Naive thymus-derived CD4-positive, alpha-beta T cell (primary cell): ENCODE measurements at regions not wholly inside any gene's neighbourhood (a gene's known extent, or its start where the extent isn't known, plus 50 kb on each side); places are given as distances from the start of the nearest gene placed in this dataset.
"Not testable (repeated sequence)": the region's sequence is repeated elsewhere in the genome, so short reads cannot be mapped to it uniquely, and the experiment has no call there.

Experiments
- ATAC-seq: fragments of 150-1000 bp; cut with Tn5 transposase; 2 replicates; pipeline ENCODE4 v1.10.0; 2021; ENCODE audit warnings: mild to moderate bottlenecking, moderate library complexity
- CTCF ChIA-PET: fragments of 350-600 bp; sonication (Branson Sonifier 250); formaldehyde crosslinking; loops from one replicate; lab custom pipeline; 2021; ENCODE audit warnings: antibody characterized with exemption; lab: Charles Lee
- POLR2A ChIA-PET: fragments of 350-600 bp; sonication (Branson Sonifier 250); formaldehyde crosslinking; loops from one replicate; lab custom pipeline; 2021; ENCODE audit warnings: antibody characterized with exemption, inconsistent platforms; lab: Charles Lee
- DNase-seq, 9 donors: peaks; one replicate each; pipeline versions ENCODE4 v3.0.0 to v3.0.0-alpha.2; 2020 to 2022; ENCODE audit warnings: mixed read lengths in 1 of 9
- H3K27ac ChIP-seq: one replicate; pipeline ENCODE4 v1.7.0; 2013; ENCODE audit warnings: mild to moderate bottlenecking, low read depth, low read length, moderate library complexity
- H3K27me3 ChIP-seq, 2 donors: one replicate each; pipeline ENCODE4 v1.7.0; 2013; ENCODE audit warnings: low read length in 2 of 2, mild to moderate bottlenecking in 2 of 2, moderate library complexity in 2 of 2; ENCODE audit not compliant: control insufficient read depth in 2 of 2, insufficient read depth in 2 of 2
- H3K36me3 ChIP-seq, 3 experiments: 1 replicate in 2 of 3; 2 replicates in 1 of 3; pipeline ENCODE4 v1.7.0; 2013; ENCODE audit warnings: low read length in 3 of 3, mild to moderate bottlenecking in 3 of 3, moderate library complexity in 1 of 3; ENCODE audit not compliant: insufficient read depth in 3 of 3, control insufficient read depth in 2 of 3
- H3K4me1 ChIP-seq, 2 donors: one replicate each; pipeline ENCODE4 v1.7.0; 2013; ENCODE audit warnings: low read length in 2 of 2, mild to moderate bottlenecking in 2 of 2, moderate library complexity in 1 of 2; ENCODE audit not compliant: control insufficient read depth in 2 of 2, insufficient read depth in 2 of 2
- H3K4me3 ChIP-seq: 2 replicates; pipeline ENCODE4 v1.7.0; 2013; ENCODE audit warnings: mild to moderate bottlenecking, low read length
- H3K9me3 ChIP-seq, 3 experiments: 1 replicate in 2 of 3; 2 replicates in 1 of 3; pipeline ENCODE4 v1.7.0; 2013; ENCODE audit warnings: low read length in 3 of 3; ENCODE audit not compliant: control insufficient read depth in 2 of 3
- H3K27ac Mint-ChIP-seq, 9 donors: one replicate each; pipeline ENCODE4 v1.8.0; 2020 to 2022; ENCODE audit warnings: mixed read lengths in 9 of 9, mild to moderate bottlenecking in 8 of 9, moderate library complexity in 5 of 9, inconsistent platforms in 2 of 9
- H3K27me3 Mint-ChIP-seq, 5 donors: one replicate each; pipeline ENCODE4 v1.8.0; 2021 to 2022; ENCODE audit warnings: mixed read lengths in 5 of 5, mild to moderate bottlenecking in 1 of 5
- H3K36me3 Mint-ChIP-seq, 5 donors: one replicate each; pipeline ENCODE4 v1.8.0; 2020 to 2022; ENCODE audit warnings: mixed read lengths in 5 of 5, mild to moderate bottlenecking in 3 of 5, inconsistent platforms in 1 of 5
- H3K4me1 Mint-ChIP-seq, 7 donors: one replicate each; pipeline ENCODE4 v1.8.0; 2020 to 2022; ENCODE audit warnings: mixed read lengths in 7 of 7, mild to moderate bottlenecking in 3 of 7, inconsistent platforms in 1 of 7
- H3K4me3 Mint-ChIP-seq, 10 donors: one replicate each; pipeline ENCODE4 v1.8.0; 2020 to 2022; ENCODE audit warnings: mild to moderate bottlenecking in 10 of 10, mixed read lengths in 10 of 10, moderate library complexity in 6 of 10, inconsistent platforms in 2 of 10
- H3K9me3 Mint-ChIP-seq, 11 donors: one replicate each; pipeline ENCODE4 v1.8.0; 2020 to 2022; ENCODE audit warnings: mixed read lengths in 11 of 11, mild to moderate bottlenecking in 4 of 11, inconsistent platforms in 1 of 11, moderate library complexity in 1 of 11
- intact Hi-C, 2 donors: fragments of 100-400 bp; cut with micrococcal nuclease; formaldehyde crosslinking; loops; one replicate each; pipeline ENCODE4 v1.15.1; 2023

DNA sequence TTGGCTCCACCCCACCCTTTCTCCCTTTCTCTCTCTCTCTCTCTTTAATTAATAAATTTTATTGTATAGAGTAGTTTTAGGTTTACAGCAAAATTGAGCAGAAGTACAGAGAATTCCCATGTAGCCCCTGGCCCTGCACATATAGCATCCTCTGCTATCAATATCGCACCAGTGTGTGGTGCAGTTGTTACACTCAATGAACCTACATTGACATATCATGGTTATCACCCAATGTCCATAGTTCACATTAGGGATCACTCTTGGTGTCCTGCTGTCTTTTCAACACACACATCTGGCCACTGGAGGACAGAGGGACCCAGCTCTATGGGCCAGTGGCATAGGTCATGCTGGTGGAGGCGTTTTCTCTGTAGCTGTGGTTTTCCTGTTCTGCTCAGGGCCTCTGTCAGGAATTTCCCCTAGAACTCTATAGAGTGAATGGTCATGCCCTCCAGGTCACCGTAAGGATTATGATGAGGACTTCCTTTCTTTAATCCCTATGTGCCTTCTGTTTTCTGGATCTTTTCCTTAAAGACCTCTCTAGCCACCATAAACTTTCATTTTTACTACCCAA is 98.2 kb upstream of the NAV2 start:
- CTCF ChIA-PET, result no interaction called here
- no peak overlapping the region for H3K27ac Mint-ChIP-seq
- H3K27me3 Mint-ChIP-seq, result peaks cover 0 to 21% (median 6%) of the 10 kb centered on the region in 5 donors
- H3K4me1 Mint-ChIP-seq, result peaks cover 0 to 4% (median 0%) of the 10 kb centered on the region in 7 donors
- H3K36me3 Mint-ChIP-seq, result peaks cover 0 to 4% (median 0%) of the 10 kb centered on the region in 5 donors
- H3K9me3 Mint-ChIP-seq, result peaks cover 5 to 35% (median 14%) of the 10 kb centered on the region in 11 donors
- ATAC-seq (no peak), DNase-seq (no peak)
- Histone ChIP-seq H3K9me3 (peaks cover 0 to 5% (median 0%) of the 10 kb centered on the region in 3 experiments), H3K27me3 (no peaks in the 10 kb centered on the region), H3K4me1 (no peaks in the 10 kb centered on the region), H3K4me3 (no peak overlapping the region), H3K27ac (no peak overlapping the region), H3K36me3 (no peaks in the 10 kb centered on the region)
- intact Hi-C loops, result no loop called here
- POLR2A ChIA-PET, result no interaction called here
- no peak overlapping the region for H3K4me3 Mint-ChIP-seq

DNA sequence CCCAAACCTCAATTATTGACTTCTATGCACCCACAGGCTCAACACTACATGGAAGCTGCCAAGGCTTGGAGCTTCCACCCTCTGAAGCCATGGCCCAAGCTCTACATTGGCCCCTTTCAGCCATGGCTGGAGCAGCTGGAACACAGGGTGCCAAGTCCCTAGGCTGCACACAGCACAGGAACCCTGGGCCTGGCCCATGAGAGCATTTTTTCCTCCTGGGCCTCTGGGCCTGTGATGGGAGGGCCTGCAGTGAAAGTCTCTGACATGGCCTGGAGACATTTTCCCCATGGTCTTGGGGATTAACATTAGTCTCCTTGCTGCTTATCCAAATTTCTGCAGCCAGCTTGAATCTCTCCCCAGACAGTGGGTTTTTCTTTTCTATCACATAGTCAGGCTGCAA is 100.6 kb upstream of the NAV2 start:
- H3K27me3 ChIP-seq, POLR2A ChIA-PET, H3K27ac ChIP-seq, H3K9me3 ChIP-seq, ATAC-seq, H3K4me3 Mint-ChIP-seq, DNase-seq, H3K4me3 ChIP-seq, CTCF ChIA-PET, H3K4me1 Mint-ChIP-seq, intact Hi-C loops, H3K27ac Mint-ChIP-seq, H3K36me3 Mint-ChIP-seq, H3K36me3 ChIP-seq, H3K4me1 ChIP-seq: not testable (repeated sequence)
- Mint-ChIP-seq H3K27me3 (peaks cover 0 to 26% (median 11%) of the 10 kb centered on the region in 5 donors), H3K9me3 (peaks cover 5 to 31% (median 10%) of the 10 kb centered on the region in 11 donors)

DNA sequence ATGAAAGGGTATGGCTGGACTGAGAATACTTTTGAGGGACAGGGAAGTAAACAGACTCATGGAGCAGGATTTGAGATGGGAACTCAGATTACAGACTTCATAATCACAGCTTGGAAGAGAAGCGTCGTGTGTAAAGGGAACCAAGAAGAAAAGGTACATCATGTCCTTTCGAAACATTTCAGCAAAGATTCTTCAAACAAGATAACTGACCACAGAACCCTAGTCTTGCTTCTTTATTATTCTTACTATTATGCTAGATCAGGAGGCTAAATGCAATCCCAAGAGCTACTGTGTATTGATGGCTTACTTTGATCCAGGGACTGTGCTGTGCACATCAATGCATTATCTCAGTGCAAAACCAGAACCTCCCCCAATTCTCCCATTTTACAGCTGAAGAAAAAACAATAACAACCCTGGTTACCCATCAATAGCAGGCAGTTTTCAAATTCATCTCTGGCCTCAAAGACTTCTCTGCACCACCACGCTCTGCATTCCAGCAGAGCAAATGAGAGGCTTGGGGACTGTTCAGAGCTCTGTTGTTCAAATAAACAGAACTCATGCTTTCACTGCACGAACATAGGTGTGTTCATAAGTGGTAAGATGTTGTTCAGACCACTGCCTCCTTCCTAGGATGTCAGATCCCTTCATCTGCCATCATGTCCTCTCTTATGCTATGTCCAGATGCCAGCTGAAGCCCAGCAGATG is 104.8 kb upstream of the NAV2 start:
- Histone ChIP-seq H3K36me3 (no peaks in the 10 kb centered on the region), H3K4me3 (no peak overlapping the region), H3K27ac (no peak overlapping the region), H3K9me3 (peaks cover 0 to 10% (median 0%) of the 10 kb centered on the region in 3 experiments), H3K4me1 (no peaks in the 10 kb centered on the region), H3K27me3 (no peaks in the 10 kb centered on the region)
- no peak for ATAC-seq
- Mint-ChIP-seq H3K4me3 (no peak overlapping the region), H3K36me3 (peaks cover 0 to 12% (median 0%) of the 10 kb centered on the region in 5 donors), H3K27ac (no peak overlapping the region), H3K4me1 (peaks cover 0 to 6% (median 0%) of the 10 kb centered on the region in 7 donors), H3K9me3 (peaks cover 5 to 33% (median 16%) of the 10 kb centered on the region in 11 donors), H3K27me3 (peaks cover 0 to 35% (median 28%) of the 10 kb centered on the region in 5 donors)
- intact Hi-C loops, result no loop called here
- DNase-seq, result no peak
- POLR2A ChIA-PET, result interaction anchor here (1.1 kb wide), 1 partner anchor 11 kb away, joined by 3 read pairs; no protein-coding TSS in a partner anchor
- CTCF ChIA-PET, result no interaction called here

DNA sequence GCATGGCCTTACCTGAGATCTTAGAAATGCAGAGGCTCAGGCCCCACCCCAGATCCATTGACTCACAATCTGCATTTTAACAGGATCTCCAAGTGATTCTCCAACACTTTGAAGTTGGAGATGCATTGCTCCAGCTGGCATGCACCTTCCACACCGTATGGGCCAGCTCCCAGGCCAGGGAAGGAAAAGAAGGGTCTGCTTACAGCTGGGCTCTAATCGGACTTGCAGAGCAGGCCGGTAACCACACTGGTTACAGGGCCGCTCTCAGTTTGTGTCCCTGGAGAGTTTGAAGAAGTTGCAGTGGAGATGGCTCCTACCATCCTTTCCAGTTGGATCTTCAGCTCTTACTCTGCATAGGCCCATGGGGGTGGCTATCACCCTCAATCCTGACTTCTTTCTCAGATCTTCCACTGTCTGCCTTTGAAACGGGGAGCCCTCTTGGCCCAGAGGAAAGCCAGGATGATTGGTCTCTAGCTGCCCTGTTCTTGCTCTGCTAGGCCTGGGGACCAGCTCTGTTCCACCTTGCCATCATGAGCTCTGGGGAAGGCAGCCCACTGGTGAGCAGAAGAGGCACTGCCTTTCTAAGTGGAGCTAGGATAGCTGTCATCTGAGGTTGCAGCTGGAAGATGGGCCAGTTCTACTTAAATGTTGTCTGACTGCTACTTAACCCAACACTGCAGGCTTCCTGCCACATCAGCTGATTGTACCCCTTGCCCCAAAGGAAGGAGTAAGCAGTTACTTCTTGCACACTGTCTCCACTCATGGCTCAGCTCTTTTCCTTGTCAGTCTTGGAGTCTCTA is 105.6 kb upstream of the NAV2 start:
- H3K9me3 Mint-ChIP-seq, result peaks cover 2 to 27% (median 12%) of the 10 kb centered on the region in 11 donors
- POLR2A ChIA-PET, result no interaction called here
- DNase-seq (no peak), ATAC-seq (no peak)
- peaks cover 0 to 9% (median 0%) of the 10 kb centered on the region in 3 experiments for H3K9me3 ChIP-seq
- no peaks in the 10 kb centered on the region for H3K36me3 ChIP-seq
- H3K27ac ChIP-seq, result no peak overlapping the region
- intact Hi-C loops, result no loop called here
- H3K4me1 Mint-ChIP-seq, result peaks cover 0 to 6% (median 0%) of the 10 kb centered on the region in 7 donors
- CTCF ChIA-PET, result no interaction called here
- H3K4me1 ChIP-seq, result no peaks in the 10 kb centered on the region
- H3K27me3 Mint-ChIP-seq, result peaks cover 0 to 41% (median 34%) of the 10 kb centered on the region in 5 donors
- H3K36me3 Mint-ChIP-seq, result peaks cover 0 to 8% (median 0%) of the 10 kb centered on the region in 5 donors
- H3K27ac Mint-ChIP-seq, result no peak overlapping the region
- no peak overlapping the region for H3K4me3 ChIP-seq
- no peaks in the 10 kb centered on the region for H3K27me3 ChIP-seq
- H3K4me3 Mint-ChIP-seq, result no peak overlapping the region

DNA sequence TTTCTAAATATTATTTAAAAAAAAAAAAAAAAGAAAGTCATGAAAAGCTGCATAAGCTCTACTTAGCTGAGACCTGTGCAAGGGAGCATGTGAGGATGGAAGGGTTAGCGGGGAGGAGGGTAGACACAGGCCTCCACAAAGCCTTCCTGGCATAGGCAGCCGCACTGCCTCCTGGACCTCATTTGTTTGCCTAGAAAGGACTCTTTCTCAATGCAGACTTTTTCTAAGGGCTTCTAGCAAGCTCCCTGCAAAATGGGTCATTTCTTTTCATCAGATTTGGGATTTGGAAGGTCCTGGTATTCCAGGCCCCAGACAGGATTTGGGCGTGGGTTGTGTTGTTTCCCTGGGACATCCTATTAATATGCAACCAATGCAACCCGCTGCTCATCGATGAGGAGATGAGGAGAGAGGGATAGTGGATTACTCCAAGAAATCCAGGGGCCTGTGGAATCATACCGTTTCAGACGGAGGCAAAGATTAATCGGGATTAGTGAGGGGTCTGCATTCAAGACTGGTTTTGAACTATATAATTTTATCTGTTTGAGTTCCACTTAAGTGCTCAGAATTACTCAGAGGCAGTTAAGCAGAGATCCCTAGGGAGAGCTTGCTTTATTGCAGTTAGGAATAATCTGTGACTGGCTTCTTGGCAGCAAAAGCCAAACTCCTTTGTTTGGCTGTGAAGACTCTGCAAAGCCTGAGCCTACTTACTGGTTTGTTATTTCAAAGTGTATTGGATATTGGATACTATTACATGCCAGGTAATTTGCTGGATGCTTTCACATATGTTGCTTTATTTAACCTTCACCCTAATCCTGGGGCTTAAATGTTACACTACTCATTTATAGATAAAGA is 106.9 kb upstream of the NAV2 start:
- H3K4me1 ChIP-seq, result no peaks in the 10 kb centered on the region
- no peak overlapping the region for H3K4me3 Mint-ChIP-seq
- H3K4me1 Mint-ChIP-seq, result peaks cover 0 to 6% (median 0%) of the 10 kb centered on the region in 7 donors
- H3K4me3 ChIP-seq, result no peak overlapping the region
- peaks cover 0 to 8% (median 0%) of the 10 kb centered on the region in 5 donors for H3K36me3 Mint-ChIP-seq
- no peak overlapping the region for H3K27ac ChIP-seq
- H3K9me3 Mint-ChIP-seq, result peaks cover 2 to 21% (median 8%) of the 10 kb centered on the region in 11 donors
- intact Hi-C loops, result no loop called here
- peaks cover 0 to 49% (median 39%) of the 10 kb centered on the region in 5 donors for H3K27me3 Mint-ChIP-seq
- ChIA-PET CTCF (no interaction called here), POLR2A (no interaction called here)
- no peak overlapping the region for H3K27ac Mint-ChIP-seq
- H3K9me3 ChIP-seq, result peaks cover 0 to 5% (median 0%) of the 10 kb centered on the region in 3 experiments
- no peaks in the 10 kb centered on the region for H3K36me3 ChIP-seq
- DNase-seq (no peak), ATAC-seq (no peak)
- no peaks in the 10 kb centered on the region for H3K27me3 ChIP-seq
